ENCODE measurements at regions not wholly inside any gene's neighbourhood (a gene's known extent, or its start where the extent isn't known, plus 50 kb on each side); places are given as distances from the start of the nearest gene placed in this dataset.

GRCh38 chr17:71482625-71483024 lies 638.2 kb upstream of the SOX9 start (continued):
- TF ChIP-seq CBX8 (IDR thresholded peaks at IDR 0.05; ENCODE audit: borderline replicate concordance, low read depth, low read length): no peak

- no peaks in the 10 kb centered on the region for H3K36me3 ChIP-seq (ENCODE audit: control insufficient read depth in 2 of 4, insufficient read depth in 4 of 4, low read length in 3 of 4)
- H3K23ac ChIP-seq (ENCODE audit: insufficient read length): no peak overlapping the region
- no peak overlapping the region for H3K4ac ChIP-seq (replicated peaks; ENCODE audit: insufficient read length, low read depth, low read length)
- no peak overlapping the region for H4K91ac ChIP-seq (replicated peaks; ENCODE audit: insufficient read length, low read length)
- H4K5ac ChIP-seq (ENCODE audit: insufficient read length, low read depth, low read length): no peak overlapping the region
- H3K23me2 ChIP-seq (ENCODE audit: low read depth, low read length): no peaks in the 10 kb centered on the region
- FAIRE-seq: no peak
- H2AFZ ChIP-seq (ENCODE audit: low read length): no peak overlapping the region
- no peak overlapping the region for H3K4me2 ChIP-seq (ENCODE audit: insufficient read depth in 1 of 2, low read depth in 2 of 2, low read length in 2 of 2)
- no peak overlapping the region for H2BK5ac ChIP-seq (ENCODE audit: low read depth, low read length)
- DNase-seq (ENCODE audit: low read depth in 1 of 2, low spot score in 2 of 2): no peak
- ChIA-PET POLR2A (ENCODE audit: partially characterized antibody) (no interaction called here), CTCF (ENCODE audit: partially characterized antibody) (interaction anchor here (0.7 to 5.4 kb wide), 5 partner anchors 10 to 24 kb away, joined by 3 to 33 read pairs (median 4); no protein-coding TSS in a partner anchor)
- no peak overlapping the region for H3K4me3 ChIP-seq (ENCODE audit: extremely low read depth in 1 of 4, insufficient read depth in 2 of 4, low read depth in 3 of 4, low read length in 4 of 4)
- no peaks in the 10 kb centered on the region for H3K79me1 ChIP-seq (ENCODE audit: low read depth, low read length)
- no peak overlapping the region for H2BK15ac ChIP-seq (ENCODE audit: low read length)
- no peak overlapping the region for H2BK120ac ChIP-seq (replicated peaks; ENCODE audit: low read depth, low read length)
- H3K27ac ChIP-seq (ENCODE audit: low read depth, low read length): no peak overlapping the region
- H4K8ac ChIP-seq (ENCODE audit: extremely low read depth, insufficient read depth, low read length): no peak overlapping the region
- H3K14ac ChIP-seq (ENCODE audit: insufficient read length): no peak overlapping the region
- no peak overlapping the region for H2BK12ac ChIP-seq (ENCODE audit: low read depth, low read length)
- no peaks in the 10 kb centered on the region for H3K9me3 ChIP-seq (ENCODE audit: insufficient read depth in 2 of 2, low read depth in 1 of 2, low read length in 1 of 2)
- no peak overlapping the region for H3K9ac ChIP-seq (replicated peaks in 1 of 4; ENCODE audit: extremely low read depth in 1 of 4, low read depth in 3 of 4, low read length in 3 of 4)
- H3K4me1 ChIP-seq (replicated peaks in 1 of 4; ENCODE audit: control insufficient read depth in 3 of 4, insufficient read depth in 4 of 4, low read length in 3 of 4): no peaks in the 10 kb centered on the region
- H3K56ac ChIP-seq (replicated peaks; ENCODE audit: insufficient read length, low read depth, low read length): no peak overlapping the region
- no peaks in the 10 kb centered on the region for H3K27me3 ChIP-seq (replicated peaks in 1 of 4; ENCODE audit: control insufficient read depth in 3 of 4, extremely low read depth in 1 of 4, insufficient read depth in 3 of 4, low read length in 3 of 4)
- no peak overlapping the region for H3K18ac ChIP-seq (ENCODE audit: extremely low read depth, low read length)
- no peak overlapping the region for H2AK5ac ChIP-seq (ENCODE audit: low read depth, low read length)
- H3K79me2 ChIP-seq (ENCODE audit: control insufficient read depth in 1 of 2, insufficient read depth in 2 of 2, low read length in 2 of 2): no peaks in the 10 kb centered on the region
- H4K20me1 ChIP-seq (replicated peaks in 1 of 2; ENCODE audit: control insufficient read depth in 1 of 2, insufficient read depth in 2 of 2, low read length in 2 of 2): no peaks in the 10 kb centered on the region
- WGBS, 2 experiments (ENCODE audit: extremely low coverage in 1 of 2, insufficient coverage in 1 of 2, insufficient read length in 1 of 2, insufficient replicate concordance in 2 of 2, low coverage in 1 of 2, low lambda C conversion rate in 2 of 2, missing lambda C conversion rate in 1 of 2): 79% methylated on average over 1 of the region's 1 CpG; no CpG with 5 or more reads in 1 of the 2 experiments
- no peak overlapping the region for H2BK20ac ChIP-seq (ENCODE audit: low read length)
- no peak for TF ChIP-seq RFX5 (IDR thresholded peaks at IDR 0.05; ENCODE audit: borderline replicate concordance, low read depth, low read length)
- TF ChIP-seq POLR2AphosphoS5 (IDR thresholded peaks at IDR 0.05; ENCODE audit: low read depth, low read length): no peak
- TF ChIP-seq RNF2 (IDR thresholded peaks at IDR 0.05; ENCODE audit: borderline replicate concordance, low read depth, low read length, missing control alignments, poor library complexity, severe bottlenecking): no peak
- no peak for TF ChIP-seq EP300 (IDR thresholded peaks at IDR 0.05; ENCODE audit: borderline replicate concordance in 1 of 2, low read depth in 2 of 2, low read length in 2 of 2)
- TF ChIP-seq ATF3 (IDR thresholded peaks at IDR 0.05; ENCODE audit: insufficient read depth, low read depth, low read length): no peak
- no peak for TF ChIP-seq SP4 (IDR thresholded peaks at IDR 0.05; ENCODE audit: low read length)
- TF ChIP-seq SUZ12 (IDR thresholded peaks at IDR 0.05; ENCODE audit: low read length): no peak
- TF ChIP-seq E2F6 (IDR thresholded peaks at IDR 0.05): no peak
- no peak for TF ChIP-seq SIRT6 (IDR thresholded peaks at IDR 0.05; ENCODE audit: low read length)
- TF ChIP-seq POU5F1 (IDR thresholded peaks at IDR 0.05; ENCODE audit: low read depth, low read length): no peak
- TF ChIP-seq NRF1 (IDR thresholded peaks at IDR 0.05; ENCODE audit: low read depth, low read length): no peak
Observed at GRCh38 chr17:71484546-71484945, 636.3 kb upstream of the SOX9 start.
